ENCODE measurements at regions not wholly inside any gene's neighbourhood (a gene's known extent, or its start where the extent isn't known, plus 50 kb on each side); places are given as distances from the start of the nearest gene placed in this dataset.
A peak's percentile ranks its signal among the peaks of the same experiment; 100 is the strongest.

DNA sequence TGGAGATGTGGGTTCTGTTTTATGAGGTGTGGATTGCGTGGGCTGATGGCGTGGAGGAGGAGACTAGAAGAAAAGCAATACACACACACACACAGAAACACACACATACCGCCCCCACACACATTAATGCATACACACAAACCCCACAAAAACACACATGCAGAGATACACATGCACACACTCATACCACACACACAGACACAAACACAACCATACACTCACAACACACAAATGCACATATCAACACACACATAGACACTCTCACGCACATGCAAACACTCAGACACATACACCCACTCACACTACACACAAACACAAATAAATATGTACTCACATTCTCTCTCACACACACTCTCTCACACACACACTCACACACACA lies 75.7 kb upstream of the UBL3 start:
- no peak for DNase-seq (ENCODE audit: low spot score)

DNA sequence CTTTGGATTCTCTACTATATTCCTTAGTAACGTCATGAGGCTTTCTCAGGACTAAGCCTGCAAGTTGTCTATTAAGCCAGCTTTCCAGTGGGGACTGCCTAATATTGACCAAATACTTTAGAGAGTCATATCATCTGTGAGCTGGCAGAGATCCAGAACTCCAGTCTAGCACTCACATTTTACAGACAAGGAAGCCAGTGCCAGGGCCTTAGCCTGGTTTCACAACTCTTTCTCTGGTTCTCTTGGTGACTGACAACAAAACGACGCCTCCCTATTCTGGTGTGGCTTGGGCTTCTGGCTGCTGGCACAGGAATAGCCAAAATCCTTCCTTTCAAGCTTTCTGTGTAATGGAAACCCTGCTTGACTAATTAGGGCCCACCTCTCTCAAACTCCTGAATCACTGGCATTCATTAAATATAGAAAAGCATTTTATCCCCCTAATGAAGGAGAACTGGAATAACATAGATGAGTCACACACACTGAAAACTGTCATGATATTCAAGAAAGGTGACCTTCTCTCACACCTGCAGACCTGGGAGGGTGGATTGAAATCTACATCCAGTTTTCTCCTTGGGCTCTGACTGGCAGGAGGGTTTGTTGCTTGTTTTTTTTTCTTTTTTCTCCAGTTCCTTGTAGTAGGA lies 75.2 kb upstream of the UBL3 start:
- DNase-seq (ENCODE audit: low spot score) = no peak

DNA sequence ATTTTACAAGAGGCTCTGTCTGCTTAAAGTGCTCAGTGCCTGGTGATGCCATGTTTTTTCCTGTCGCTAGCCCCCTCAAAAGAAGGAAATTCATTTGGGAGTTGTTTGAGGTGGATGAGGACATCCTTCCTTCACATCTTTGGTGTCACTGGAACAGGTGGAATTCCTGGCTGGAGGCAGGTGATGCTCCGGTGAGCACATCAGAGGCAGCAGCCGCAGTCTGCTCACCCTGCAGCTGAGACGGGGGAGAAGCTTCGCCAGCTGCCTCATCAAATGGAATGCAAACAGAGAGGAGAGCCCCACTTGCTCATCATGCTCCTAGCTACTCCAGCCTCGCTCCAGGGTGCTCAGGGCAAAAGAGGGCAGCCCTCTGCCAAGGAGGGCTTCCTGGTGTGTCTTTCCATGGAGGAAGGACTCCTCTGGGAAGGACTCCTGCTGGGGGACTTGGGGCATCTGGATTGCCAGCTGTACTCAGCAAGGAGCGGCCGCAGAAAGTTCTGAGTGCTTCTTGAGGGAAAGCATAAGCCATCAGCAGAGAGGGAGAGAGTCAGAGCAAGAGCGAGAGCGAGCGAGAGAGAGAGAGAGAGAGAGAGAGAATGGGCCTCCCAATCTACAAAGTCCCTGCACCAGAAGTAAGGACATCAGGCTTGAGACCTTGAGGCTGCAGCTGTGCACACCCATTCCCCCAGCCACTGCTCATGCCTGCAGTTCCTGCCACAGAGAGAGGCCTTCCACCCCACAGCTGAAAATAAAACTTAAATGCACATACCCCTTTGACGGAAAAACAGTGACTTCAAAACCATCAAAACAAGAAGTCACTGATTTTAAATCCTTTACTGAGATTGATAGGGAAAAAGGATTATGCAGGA lies 74.3 kb upstream of the UBL3 start:
- DNase-seq (ENCODE audit: low spot score) = no peak

DNA sequence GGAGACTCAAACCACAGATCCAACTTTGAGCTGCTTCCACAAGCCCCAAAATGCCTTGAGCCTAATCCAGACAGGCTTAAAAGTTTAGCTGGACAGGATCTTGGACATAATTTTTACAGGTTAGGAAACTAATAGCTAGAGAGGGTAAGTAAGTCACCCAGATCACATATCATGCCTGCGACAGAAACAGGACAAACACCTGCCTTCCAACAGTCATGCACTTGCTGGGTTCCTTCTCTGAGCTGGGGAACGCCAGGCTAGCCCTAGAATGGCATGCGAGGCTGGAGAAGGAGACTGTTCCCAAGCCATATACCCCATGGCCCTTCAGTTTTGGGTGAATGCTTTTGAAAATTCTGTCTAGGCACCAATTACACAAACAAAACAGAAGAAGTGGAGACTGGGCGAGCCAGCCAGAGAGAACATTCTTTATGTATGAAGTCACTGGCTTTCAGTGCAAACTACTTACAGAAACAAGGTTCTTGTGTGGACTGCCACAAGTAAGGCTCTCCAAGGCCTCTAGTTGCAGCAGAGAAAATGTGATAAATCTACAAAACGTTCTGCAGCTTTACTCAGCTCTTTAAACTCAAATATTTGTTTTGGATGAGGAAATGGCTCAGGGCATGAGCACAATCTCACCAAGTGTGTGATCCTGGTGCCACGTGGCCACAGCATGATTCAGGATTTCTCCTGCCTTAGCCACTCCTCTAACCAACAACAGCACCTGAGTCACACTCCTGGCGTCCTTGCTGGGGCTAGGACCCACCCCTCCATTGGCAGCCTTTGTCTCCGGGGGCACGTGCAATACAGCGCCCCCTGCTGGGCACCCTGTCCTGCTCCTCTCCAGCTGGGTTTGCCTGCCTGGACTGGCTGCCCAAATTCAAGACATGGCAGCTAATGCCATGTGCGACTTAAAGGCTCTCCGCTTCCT lies 73.4 kb upstream of the UBL3 start:
- DNase-seq (ENCODE audit: low spot score) = peak; percentile 63

DNA sequence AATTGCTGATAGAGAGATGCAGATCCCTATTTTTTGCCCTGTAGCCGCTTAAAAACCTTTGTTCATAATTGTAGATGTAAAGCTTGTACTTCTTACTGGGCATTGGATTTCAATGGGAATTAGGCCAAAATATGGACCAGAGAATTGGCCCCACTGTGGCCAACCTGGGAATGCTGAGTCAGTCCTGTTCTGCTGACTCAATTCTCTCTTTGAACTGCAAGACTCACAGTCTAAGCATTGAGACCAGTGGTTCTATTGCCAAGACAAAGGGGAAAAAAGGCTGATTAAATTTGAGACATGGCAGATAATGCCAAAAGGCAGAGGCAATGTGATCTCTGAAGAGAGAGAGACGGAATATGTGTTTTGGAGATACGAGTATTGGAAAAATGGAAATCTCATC lies 72.5 kb upstream of the UBL3 start:
- DNase-seq (ENCODE audit: low spot score) = no peak

DNA sequence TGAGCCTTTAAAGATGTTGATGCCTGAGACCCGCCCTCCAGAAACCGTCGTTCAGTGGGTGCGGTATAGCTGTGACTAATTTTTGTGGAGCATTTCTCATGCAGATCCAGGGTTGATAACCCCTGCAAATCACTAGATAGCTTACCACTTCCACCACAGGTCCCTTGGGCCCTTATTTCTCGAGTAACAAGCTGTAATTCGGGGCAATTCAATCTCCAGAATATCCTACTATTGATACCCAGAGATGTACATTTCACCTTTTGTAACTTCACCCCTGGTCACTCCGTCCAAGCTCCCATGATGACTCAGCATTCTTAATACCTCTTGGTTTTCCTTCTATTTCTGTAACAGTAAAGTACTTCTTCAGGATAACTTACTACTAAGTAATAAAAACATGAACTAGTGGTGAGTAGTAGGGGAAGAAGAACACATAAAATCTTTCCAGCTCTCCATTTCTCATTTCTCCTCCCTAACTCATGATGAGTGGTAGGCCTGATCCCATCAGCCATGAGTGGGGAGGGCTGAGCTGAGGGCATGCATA lies 71.9 kb upstream of the UBL3 start:
- DNase-seq (ENCODE audit: low spot score) = no peak

DNA sequence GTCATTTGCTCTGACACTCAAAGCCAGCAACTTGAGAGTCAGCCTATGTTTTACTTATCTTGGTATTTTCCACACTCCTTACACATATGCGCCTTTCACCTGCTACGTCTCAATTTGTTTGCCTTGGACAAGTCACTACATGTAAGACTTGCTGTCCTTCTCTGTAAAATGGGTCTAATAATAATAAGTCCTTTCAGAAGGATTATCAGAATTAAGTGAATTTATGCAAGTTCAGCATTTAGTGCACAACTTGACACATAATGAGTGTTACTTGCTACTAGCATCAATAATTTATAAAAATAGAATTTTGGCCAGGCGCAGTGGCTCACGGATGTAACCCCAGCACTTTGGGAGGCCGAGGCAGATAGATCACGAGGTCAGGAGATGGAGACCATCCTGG lies 71.1 kb upstream of the UBL3 start:
- DNase-seq (ENCODE audit: low spot score) = no peak

DNA sequence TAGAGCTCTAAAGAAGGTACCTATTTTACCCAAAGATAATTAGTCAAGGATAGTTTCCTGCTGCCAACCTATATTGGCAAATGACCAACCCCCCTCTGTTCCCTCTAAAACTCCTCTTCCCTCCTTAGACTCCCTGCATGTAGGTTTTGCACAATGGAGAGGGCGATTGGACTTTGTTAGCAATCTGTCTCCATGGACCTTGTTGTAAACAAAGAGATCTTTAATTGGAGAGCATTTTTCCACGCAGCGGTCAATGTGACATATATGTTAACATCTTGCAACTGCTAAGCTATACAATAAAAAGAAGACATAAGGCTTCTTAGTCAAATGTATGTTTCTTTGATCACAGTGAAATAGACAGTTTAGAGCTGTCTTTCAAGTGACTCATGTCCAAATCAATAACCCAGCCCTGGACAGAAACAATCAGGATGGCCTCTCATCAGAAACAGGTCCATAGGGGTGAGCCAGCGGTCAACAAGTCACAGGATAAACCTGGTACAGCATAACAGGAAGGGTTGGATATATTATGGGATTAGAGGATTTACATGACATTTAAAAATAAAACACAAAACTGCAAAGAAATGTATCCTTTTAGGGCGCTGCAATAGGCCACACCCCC lies 69.7 kb upstream of the UBL3 start:
- no peak for DNase-seq (ENCODE audit: low spot score)

DNA sequence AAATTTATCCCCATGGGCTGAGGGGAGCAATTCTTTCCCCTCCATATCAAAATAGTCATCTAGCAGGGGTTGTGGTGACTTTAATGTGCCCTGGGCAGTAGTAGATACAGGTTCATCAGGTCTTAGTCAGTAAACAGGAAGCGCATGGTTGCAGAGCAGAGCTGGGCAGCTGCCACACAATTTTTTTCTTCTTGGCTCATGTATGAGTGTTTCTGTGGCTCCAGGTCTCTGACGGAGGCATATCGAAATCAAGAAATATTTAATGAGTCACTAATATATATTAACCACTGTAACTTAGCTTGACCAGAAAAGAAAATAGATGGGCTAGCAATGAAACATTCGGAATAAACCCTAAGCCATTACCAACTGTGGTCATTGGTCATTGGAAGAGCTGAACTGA lies 68.4 kb upstream of the UBL3 start:
- DNase-seq (ENCODE audit: low spot score) = no peak

DNA sequence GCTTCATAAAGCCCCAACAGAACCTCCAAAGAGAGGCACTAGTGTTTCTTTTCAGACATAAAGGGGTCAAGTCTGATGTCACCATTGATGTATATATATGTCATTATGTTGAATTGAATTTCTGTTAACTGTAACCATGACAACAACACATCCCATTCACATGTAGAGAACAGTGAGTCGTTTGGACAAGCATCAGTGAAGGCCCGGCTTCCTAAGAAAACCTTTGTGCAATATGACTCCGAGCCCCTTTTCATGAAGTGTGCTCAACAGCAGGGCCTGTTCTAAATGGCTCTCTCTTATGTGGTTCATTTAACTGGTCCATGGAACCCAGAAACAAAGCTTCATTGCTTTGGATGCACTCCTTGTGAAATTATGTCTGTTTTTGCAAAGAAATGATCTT lies 67.2 kb upstream of the UBL3 start:
- no peak for DNase-seq (ENCODE audit: low spot score)

DNA sequence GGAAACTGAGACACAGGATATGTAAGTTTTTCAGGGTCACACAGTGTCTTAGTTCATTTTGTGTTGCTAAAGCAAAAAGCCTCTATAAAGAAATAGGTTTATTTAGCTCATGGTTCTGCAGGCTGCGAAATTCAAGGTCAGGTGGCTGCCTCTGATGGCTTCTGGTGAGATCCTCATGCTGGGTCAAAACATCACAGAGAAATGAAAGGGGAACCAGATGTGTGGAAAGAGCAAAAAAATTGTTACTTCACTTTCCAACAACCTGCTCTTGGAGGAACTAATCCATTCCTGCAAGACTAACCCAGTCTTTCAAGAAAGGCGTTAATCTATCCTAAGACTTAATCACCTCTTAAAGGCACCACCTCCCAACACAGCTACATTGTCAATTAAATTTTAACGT lies 64.2 kb upstream of the UBL3 start:
- no peak for DNase-seq (ENCODE audit: low spot score)

DNA sequence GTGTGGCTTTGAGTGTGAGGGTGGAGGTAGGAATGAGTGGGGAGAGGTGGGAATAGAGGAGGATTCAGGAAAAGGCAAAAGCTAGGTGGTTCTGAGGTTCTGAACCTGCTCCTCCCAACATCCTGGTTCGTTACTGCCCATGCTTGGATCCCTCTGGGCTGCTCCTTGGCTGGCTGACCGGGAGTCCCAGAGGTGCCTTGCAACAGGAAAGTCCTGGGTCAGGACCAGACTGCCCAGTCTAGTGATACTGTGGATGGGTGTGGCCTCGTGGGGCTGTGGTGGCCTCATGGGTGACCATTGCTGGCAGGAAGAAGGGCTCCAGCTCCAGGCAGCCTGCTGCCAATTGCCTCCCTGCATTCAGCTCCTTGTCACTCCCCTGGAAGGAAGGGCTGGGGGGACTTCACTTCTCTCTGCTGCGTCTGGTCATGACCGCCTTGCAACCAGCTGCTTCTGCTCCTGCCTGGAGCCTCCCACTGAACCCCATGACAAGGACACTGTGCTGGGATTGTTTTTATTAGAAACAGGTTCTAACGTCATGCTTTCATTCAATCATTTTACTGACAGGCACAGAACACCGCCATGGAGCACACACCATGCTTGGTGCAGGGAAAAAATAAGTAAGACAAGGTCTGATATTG lies 61.5 kb upstream of the UBL3 start:
- no peak for DNase-seq (ENCODE audit: low spot score)

DNA sequence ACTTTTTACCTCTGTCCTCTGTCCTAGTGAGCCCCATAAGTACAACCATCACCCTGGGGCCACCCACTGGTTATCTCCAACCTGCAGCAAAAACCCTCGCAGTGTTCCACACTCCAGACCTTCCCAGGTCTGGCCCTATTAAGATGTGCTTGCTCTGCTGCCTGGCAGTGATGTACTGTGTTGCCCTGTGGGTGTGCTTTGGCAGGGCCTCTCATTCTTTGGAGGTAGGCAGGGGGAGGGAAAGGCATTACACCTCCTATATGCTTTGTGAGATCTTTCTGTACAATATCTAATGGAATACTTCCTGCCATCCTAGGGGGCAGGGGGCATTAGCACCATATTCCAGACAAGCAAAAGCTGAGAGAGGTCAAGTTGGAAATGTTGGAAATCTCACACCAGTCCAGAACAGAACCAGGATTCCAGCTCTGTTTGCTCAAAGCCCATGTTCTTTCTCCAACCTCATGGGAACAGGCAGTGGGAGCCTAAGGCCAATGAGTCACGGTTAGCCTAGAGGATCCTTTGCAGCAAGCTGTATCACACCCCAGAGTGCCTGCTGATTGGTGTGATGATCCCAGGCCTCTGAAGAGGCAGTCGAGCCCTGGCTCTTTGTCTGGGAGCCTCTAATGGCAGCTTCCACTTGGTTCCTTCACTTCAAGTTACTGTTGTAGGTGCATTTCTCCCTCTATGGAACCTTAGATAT lies 59.7 kb upstream of the UBL3 start:
- no peak for DNase-seq (ENCODE audit: low spot score)

DNA sequence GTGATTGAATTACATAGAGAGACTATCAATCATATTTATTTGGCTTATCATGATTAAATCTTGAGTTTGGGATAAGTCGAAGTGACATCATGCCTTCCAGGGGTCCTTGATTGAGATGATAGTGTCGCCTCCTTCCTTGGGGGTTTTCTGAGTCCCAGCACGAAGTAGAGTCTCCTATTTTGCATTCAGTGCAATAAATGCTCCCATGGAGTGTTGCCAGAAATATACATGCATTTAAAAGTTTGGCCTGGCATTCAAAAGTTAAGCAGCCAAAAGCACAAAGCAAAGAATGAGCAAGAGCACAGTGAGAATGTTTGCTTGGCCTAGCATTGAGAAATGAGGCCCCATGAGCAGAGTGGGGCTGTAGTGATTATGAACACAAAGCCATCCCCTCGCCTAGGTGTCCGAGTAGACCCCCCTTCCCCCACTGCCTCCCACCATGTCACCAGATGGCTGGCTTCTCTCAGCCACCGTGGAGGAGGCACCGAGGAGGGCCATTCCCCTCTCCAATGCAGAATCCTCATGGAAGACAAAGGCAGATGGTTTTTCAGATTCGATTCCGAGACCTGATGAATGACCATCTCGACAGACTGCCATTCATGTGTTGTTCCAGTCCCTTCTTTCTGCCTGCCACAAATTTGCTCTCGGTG lies 58.8 kb upstream of the UBL3 start:
- DNase-seq (ENCODE audit: low spot score) = no peak

DNA sequence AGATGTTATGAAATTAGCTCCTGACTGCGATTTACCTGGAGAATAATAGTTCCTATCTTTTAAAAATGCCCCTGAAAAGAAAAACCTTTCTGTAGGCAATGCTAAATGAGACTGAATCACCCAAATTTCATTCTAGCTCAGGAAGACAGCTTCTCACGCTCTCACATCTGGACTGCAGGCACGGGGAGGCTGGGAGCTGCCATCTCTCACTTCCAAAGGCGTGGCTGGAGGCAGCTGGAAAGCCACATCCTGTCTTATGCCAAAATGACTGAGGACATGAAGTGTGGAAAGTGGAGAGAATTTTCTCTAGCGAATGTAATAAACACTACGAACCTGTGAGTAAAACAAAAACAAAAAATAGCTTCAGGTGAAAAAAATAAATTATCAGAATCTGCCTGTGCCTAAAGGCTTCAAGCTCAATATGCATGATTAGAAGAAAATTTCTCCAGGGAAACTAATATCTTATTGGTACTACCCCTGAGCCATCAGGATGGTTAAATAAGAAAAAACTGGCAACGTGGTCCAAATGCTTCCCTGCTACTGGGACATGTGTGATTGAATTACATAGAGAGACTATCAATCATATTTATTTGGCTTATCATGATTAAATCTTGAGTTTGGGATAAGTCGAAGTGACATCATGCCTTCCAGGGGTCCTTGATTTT lies 58.1 kb upstream of the UBL3 start:
- DNase-seq (ENCODE audit: low spot score) = no peak

DNA sequence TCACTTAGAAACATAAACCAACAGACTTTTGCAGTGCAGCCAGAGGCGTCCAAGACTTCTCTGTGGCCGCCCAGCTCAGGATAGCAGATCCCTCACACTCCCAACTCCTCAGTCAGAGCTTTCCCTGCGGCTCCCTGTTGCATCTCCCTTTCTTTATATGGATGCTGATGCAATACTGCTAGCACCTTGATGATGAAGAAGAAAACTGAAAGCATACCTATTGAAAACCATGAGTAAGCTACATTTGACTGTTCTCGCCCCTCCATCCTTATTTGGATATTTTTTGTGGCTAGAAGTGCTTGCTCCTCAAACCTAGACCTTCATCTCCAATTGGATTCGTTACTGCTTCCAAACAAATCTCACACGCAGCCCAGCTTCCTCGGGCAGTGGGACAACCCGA lies 57.3 kb upstream of the UBL3 start:
- DNase-seq (ENCODE audit: low spot score) = no peak

DNA sequence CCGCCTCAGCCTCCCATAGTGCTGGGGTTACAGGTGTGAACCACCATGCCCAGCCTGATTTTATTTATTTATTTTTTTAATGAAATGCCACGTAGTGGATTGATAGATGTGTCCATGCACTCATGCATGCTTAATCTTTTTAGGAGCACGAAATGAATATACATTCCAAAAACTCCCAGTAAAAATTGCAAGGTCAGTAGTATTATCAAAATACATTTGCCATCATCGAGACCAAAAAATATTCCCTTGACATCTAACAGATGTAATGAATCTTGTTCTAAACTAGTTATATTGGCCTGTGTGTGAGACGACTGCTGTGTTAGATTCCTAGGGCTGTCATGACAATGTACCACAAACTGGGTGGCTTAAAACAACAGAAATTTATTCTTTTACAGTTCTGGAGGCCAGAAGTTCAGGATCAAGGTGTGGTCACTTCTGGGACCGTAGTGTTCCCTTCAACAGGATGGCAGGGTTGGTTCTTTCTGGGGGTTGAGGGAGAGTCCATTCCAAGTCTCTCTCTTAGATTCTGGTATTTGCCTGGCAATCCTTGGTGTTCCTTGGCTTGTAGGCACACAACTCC lies 56.1 kb upstream of the UBL3 start:
- DNase-seq (ENCODE audit: low spot score) = no peak

DNA sequence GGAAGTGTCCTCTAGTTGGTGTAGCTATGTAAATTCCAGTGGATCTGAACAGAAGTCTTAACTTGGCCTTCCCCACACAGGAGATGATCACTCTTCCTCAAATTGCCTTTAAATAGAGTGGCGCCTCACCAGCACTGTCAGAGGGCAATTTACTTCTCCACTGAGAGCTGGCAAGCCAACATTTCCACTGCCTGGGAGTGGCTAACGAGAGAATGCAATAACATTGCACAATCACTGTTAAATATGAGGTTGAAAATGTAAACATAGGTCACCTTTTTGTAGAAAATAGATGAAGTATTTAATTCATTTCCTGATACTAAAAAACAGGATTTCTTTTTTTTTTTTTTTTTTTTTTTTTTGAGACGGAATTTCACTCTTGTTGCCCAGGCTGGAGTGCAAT lies 55.4 kb upstream of the UBL3 start:
- no peak for DNase-seq (ENCODE audit: low spot score)

DNA sequence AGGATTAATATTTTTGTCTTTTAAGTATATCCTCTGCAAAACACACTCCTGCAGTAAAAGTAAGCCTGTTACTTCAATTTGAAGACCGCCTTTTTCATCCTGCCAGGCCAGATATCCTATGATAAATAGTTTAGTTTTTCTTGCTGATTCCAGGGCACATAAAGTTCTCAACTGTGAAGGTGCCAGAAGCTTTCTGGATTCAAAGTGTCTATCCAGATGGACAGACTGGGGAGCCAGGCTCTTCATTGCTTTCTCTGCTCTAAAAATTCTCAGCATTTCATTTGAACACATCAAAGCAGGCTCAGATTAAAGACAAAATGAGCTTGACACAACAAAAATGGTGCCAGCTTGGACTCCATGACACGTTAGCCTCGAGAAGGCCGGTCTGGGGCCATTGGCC lies 53.6 kb upstream of the UBL3 start:
- DNase-seq (ENCODE audit: low spot score) = no peak

DNA sequence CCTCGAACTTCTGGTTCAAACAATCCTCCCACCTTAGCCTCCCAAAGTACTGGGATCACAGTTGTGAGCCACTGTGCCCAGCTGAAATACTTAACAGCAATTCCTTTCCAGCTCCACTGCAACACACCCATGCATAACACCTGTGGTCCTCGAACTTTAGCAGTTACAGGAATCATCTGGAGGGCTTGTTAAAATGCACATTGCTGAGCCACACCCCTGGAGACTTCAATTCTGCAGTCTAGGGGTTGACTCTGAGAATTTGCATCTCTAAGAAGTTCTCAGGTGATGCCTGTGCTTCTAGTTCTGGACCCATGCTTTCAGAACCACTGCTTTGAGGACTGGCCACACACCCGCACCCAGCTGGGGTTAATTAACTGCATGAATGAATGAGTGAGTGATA lies 53.1 kb upstream of the UBL3 start:
- no peak for DNase-seq (ENCODE audit: low spot score)
